Neural cell (in vitro differentiated cells): ENCODE measurements at regions not wholly inside any gene's neighbourhood (a gene's known extent, or its start where the extent isn't known, plus 50 kb on each side); places are given as distances from the start of the nearest gene placed in this dataset.

ENCODE experiments used
- H2AFZ ChIP-seq: fragments of 200-600, 300-800 bp; sonication (generic), shearing (Covaris generic); 2 replicates; pipeline ENCODE4 v1.6.0; 2014; ENCODE audit warnings: low read depth, mild to moderate bottlenecking, antibody characterized with exemption, low read length, moderate library complexity
- H3F3A ChIP-seq: fragments of 200-600 bp; shearing (Covaris generic); 2 replicates; pipeline ENCODE4 v1.6.1; 2016; ENCODE audit warnings: mild to moderate bottlenecking, moderate library complexity, mixed read lengths, antibody characterized with exemption, low read length; ENCODE audit not compliant: insufficient read depth, poor library complexity, severe bottlenecking
- H3K27ac ChIP-seq: fragments of 200-600, 300-800 bp; sonication (generic), shearing (Covaris generic); 2 replicates; pipeline ENCODE4 v1.5.1; 2014; ENCODE audit warnings: mild to moderate bottlenecking, low read length, moderate library complexity
- H3K27me3 ChIP-seq: fragments of 300-800, 200-600 bp; sonication (generic), shearing (Covaris generic); 2 replicates; pipeline ENCODE4 v1.6.0; 2014; ENCODE audit warnings: mild to moderate bottlenecking, low read depth, low read length, moderate library complexity; ENCODE audit not compliant: insufficient read depth
- H3K36me3 ChIP-seq: fragments of 300-800, 200-600 bp; sonication (generic), shearing (Covaris generic); 2 replicates; pipeline ENCODE4 v1.5.1; 2014; ENCODE audit warnings: mild to moderate bottlenecking, antibody characterized with exemption, low read length, moderate library complexity; ENCODE audit not compliant: insufficient read depth
- H3K4me2 ChIP-seq: fragments of 300-800, 200-600 bp; sonication (generic), shearing (Covaris generic); 2 replicates; pipeline ENCODE4 v1.6.0; 2014; ENCODE audit warnings: mild to moderate bottlenecking, low read length
- H3K4me3 ChIP-seq: fragments of 300-800, 200-600 bp; sonication (generic), shearing (Covaris generic); 2 replicates; pipeline ENCODE4 v1.5.1; 2014; ENCODE audit warnings: mild to moderate bottlenecking, low read length, moderate library complexity
- H3K79me2 ChIP-seq: fragments of 200-600 bp; shearing (Covaris generic); replicated peaks from 2 replicates; pipeline ENCODE4 v1.6.0; 2014; ENCODE audit warnings: mild to moderate bottlenecking, low read length, moderate library complexity; ENCODE audit not compliant: insufficient read depth
- H3K9ac ChIP-seq: fragments of 300-800, 200-600 bp; sonication (generic), shearing (Covaris generic); 2 replicates; pipeline ENCODE4 v1.6.1; 2016; ENCODE audit warnings: mild to moderate bottlenecking, low read length, mixed read lengths
- H3K9me2 ChIP-seq: fragments of 200-600 bp; shearing (Covaris generic); 2 replicates; pipeline ENCODE4 v1.6.1; 2016; ENCODE audit warnings: mild to moderate bottlenecking, low read length, mixed read lengths; ENCODE audit not compliant: insufficient read depth
- H3K9me3 ChIP-seq: fragments of 200-600, 300-800 bp; sonication (generic), shearing (Covaris generic); 2 replicates; pipeline ENCODE4 v1.6.1; 2016; ENCODE audit warnings: mild to moderate bottlenecking, mixed run types, low read length, moderate library complexity, mixed read lengths
- H4K20me1 ChIP-seq: fragments of 200-600 bp; shearing (Covaris generic); 2 replicates; pipeline ENCODE4 v1.6.1; 2016; ENCODE audit warnings: mild to moderate bottlenecking, mixed run types; ENCODE audit not compliant: insufficient read depth
- EP300 ChIP-seq: fragments of 450-650 bp; conservative IDR thresholded peaks from 2 replicates; pipeline ENCODE4 v1.6.1; 2014; ENCODE audit warnings: antibody characterized with exemption, mild to moderate bottlenecking, moderate library complexity; ENCODE audit not compliant: poor library complexity, severe bottlenecking
- EZH2 ChIP-seq: fragments of 200-600, 300-800 bp; shearing (Covaris generic), sonication (generic); IDR thresholded peaks from 2 replicates; pipeline ENCODE4 v1.6.1; 2014; ENCODE audit warnings: antibody characterized with exemption, low read length, borderline replicate concordance, mild to moderate bottlenecking; ENCODE audit not compliant: insufficient read depth, poor library complexity, severe bottlenecking
- MXI1 ChIP-seq: fragments of 450-650 bp; conservative IDR thresholded peaks from 2 replicates; pipeline ENCODE4 v1.6.1; 2014; ENCODE audit warnings: antibody characterized with exemption, mild to moderate bottlenecking; ENCODE audit not compliant: poor library complexity, severe bottlenecking
- POLR2AphosphoS5 ChIP-seq: IDR thresholded peaks from 2 replicates; pipeline ENCODE4 v1.6.1; 2012
- RAD21 ChIP-seq: fragments of 450-650 bp; conservative IDR thresholded peaks from 2 replicates; pipeline ENCODE4 v1.6.1; 2014; ENCODE audit warnings: antibody characterized with exemption, mild to moderate bottlenecking, moderate library complexity
- SMC3 ChIP-seq: fragments of 450-650 bp; conservative IDR thresholded peaks from 2 replicates; pipeline ENCODE4 v1.6.1; 2014; ENCODE audit warnings: antibody characterized with exemption, mild to moderate bottlenecking, moderate library complexity; ENCODE audit not compliant: poor library complexity
- TAF1 ChIP-seq: IDR thresholded peaks from 2 replicates; pipeline ENCODE4 v1.6.1; 2012; ENCODE audit warnings: low read depth
- TF ChIP-seq, protein P1 (sequence below): IDR thresholded peaks from 2 replicates; pipeline ENCODE4 v1.6.1; 2012; ENCODE audit warnings: borderline replicate concordance
- TF ChIP-seq, protein P2 (sequence below): fragments of 450-650 bp; IDR thresholded peaks from 2 replicates; pipeline ENCODE4 v1.5.1; 2014; ENCODE audit warnings: antibody characterized with exemption, mild to moderate bottlenecking, moderate library complexity; ENCODE audit not compliant: poor library complexity, severe bottlenecking

DNA sequence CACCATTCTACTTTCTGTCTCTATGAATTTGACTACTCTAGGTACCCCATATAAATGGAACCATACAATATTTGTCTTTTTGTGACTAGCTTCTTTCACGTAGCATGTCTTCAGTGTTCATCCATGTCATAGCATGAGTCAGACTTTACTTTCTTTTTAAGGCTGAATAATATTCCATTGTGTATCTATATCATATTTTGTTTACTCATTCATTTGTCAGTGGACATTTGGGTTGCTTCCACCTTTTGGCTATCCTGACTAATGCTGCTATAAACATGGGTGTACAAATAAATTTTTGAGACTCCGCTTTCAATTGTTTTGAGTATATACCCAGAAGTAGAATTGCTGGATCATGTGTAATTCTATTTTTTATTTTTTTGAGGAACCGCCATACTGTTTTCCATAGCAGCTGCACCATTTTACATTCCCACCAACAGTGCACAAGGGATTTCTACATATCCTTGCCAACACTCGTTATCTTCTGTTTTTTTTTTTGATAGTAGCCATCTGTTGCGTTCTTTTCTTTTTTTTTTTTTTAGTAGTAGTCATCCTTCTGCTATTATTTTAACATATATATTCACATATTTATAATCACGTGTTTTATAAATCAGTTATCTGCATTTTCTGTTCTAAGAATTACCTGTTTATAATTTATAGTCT lies 158.0 kb upstream of the MED14 start:
- Histone ChIP-seq H3K27ac (no peak overlapping the region), H3K27me3 (no peaks in the 10 kb centered on the region), H3K4me3 (no peak overlapping the region), H3K4me2 (no peak overlapping the region), H3K9me2 (no peaks in the 10 kb centered on the region), H3K9me3 (no peaks in the 10 kb centered on the region), H2AFZ (no peak overlapping the region), H3K9ac (no peak overlapping the region), H3K79me2 (no peaks in the 10 kb centered on the region), H3F3A (no peaks in the 10 kb centered on the region), H4K20me1 (no peaks in the 10 kb centered on the region), H3K36me3 (no peaks in the 10 kb centered on the region)
- TF ChIP-seq TAF1 = no peak
- no peak for TF ChIP-seq MXI1
- TF ChIP-seq EP300 = no peak
- TF ChIP-seq, protein P1, sequence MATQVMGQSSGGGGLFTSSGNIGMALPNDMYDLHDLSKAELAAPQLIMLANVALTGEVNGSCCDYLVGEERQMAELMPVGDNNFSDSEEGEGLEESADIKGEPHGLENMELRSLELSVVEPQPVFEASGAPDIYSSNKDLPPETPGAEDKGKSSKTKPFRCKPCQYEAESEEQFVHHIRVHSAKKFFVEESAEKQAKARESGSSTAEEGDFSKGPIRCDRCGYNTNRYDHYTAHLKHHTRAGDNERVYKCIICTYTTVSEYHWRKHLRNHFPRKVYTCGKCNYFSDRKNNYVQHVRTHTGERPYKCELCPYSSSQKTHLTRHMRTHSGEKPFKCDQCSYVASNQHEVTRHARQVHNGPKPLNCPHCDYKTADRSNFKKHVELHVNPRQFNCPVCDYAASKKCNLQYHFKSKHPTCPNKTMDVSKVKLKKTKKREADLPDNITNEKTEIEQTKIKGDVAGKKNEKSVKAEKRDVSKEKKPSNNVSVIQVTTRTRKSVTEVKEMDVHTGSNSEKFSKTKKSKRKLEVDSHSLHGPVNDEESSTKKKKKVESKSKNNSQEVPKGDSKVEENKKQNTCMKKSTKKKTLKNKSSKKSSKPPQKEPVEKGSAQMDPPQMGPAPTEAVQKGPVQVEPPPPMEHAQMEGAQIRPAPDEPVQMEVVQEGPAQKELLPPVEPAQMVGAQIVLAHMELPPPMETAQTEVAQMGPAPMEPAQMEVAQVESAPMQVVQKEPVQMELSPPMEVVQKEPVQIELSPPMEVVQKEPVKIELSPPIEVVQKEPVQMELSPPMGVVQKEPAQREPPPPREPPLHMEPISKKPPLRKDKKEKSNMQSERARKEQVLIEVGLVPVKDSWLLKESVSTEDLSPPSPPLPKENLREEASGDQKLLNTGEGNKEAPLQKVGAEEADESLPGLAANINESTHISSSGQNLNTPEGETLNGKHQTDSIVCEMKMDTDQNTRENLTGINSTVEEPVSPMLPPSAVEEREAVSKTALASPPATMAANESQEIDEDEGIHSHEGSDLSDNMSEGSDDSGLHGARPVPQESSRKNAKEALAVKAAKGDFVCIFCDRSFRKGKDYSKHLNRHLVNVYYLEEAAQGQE = no peak
- TF ChIP-seq SMC3 = no peak

DNA sequence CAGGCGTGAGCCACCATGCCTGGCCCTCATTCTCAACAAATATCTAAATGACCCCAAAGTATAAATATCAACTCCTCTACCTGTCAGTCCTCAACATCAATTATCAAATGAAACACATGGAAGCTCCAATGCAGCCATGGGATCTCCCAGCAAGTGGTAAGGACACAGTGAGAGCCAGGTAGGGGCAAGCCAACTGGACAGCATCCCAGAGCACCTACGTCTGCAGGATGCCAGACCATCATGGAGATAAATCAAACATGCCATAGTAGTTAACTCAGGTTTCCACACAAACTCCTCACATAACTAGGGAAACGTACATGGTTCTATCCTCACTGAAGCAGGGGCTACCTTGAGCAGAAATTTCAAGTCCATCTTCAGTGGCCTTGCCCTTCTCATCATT lies 159.9 kb upstream of the MED14 start:
- TF ChIP-seq, protein P1 = no peak
- TF ChIP-seq EZH2 (no peak), RAD21 (no peak), EP300 (no peak), SMC3 (no peak), POLR2AphosphoS5 (no peak), TAF1 (no peak), MXI1 (no peak)
- TF ChIP-seq, protein P2, sequence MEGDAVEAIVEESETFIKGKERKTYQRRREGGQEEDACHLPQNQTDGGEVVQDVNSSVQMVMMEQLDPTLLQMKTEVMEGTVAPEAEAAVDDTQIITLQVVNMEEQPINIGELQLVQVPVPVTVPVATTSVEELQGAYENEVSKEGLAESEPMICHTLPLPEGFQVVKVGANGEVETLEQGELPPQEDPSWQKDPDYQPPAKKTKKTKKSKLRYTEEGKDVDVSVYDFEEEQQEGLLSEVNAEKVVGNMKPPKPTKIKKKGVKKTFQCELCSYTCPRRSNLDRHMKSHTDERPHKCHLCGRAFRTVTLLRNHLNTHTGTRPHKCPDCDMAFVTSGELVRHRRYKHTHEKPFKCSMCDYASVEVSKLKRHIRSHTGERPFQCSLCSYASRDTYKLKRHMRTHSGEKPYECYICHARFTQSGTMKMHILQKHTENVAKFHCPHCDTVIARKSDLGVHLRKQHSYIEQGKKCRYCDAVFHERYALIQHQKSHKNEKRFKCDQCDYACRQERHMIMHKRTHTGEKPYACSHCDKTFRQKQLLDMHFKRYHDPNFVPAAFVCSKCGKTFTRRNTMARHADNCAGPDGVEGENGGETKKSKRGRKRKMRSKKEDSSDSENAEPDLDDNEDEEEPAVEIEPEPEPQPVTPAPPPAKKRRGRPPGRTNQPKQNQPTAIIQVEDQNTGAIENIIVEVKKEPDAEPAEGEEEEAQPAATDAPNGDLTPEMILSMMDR = no peak
- Histone ChIP-seq H3K36me3 (no peaks in the 10 kb centered on the region), H3K79me2 (no peaks in the 10 kb centered on the region), H3K27me3 (no peaks in the 10 kb centered on the region), H3K4me2 (no peak overlapping the region), H3K9me2 (no peaks in the 10 kb centered on the region), H2AFZ (no peak overlapping the region), H3K9me3 (no peaks in the 10 kb centered on the region), H3K27ac (no peak overlapping the region), H3K4me3 (no peak overlapping the region), H3K9ac (no peak overlapping the region), H3F3A (no peaks in the 10 kb centered on the region), H4K20me1 (no peaks in the 10 kb centered on the region)
